Neuron (in vitro differentiated cells): ENCODE measurements at regions not wholly inside any gene's neighbourhood (a gene's known extent, or its start where the extent isn't known, plus 50 kb on each side); places are given as distances from the start of the nearest gene placed in this dataset.

Experiments used
- H2AFZ ChIP-seq: one replicate; pipeline ENCODE4 v1.6.1; 2013; ENCODE audit warnings: low read depth, mild to moderate bottlenecking, inconsistent platforms, low read length, moderate library complexity
- H3K27me3 ChIP-seq: one replicate; pipeline ENCODE4 v1.6.1; 2013; ENCODE audit warnings: low read length; ENCODE audit not compliant: insufficient read depth
- H3K36me3 ChIP-seq: one replicate; pipeline ENCODE4 v1.6.1; 2013; ENCODE audit warnings: low read length; ENCODE audit not compliant: insufficient read depth
- H3K4me1 ChIP-seq: one replicate; pipeline ENCODE4 v1.6.1; 2013; ENCODE audit warnings: low read length; ENCODE audit not compliant: insufficient read depth
- H3K4me3 ChIP-seq: 2 replicates; pipeline ENCODE4 v1.5.1; 2013; ENCODE audit warnings: mild to moderate bottlenecking, low read length, moderate library complexity
- H3K9me3 ChIP-seq: one replicate; pipeline ENCODE4 v1.6.1; 2013; ENCODE audit warnings: low read length

- H3K9me3 ChIP-seq: no peaks in the 10 kb centered on the region
- no peaks in the 10 kb centered on the region for H3K27me3 ChIP-seq
- no peak overlapping the region for H3K4me3 ChIP-seq
- no peaks in the 10 kb centered on the region for H3K36me3 ChIP-seq
- no peak overlapping the region for H2AFZ ChIP-seq
- peaks cover 5% of the 10 kb centered on the region for H3K4me1 ChIP-seq
These were observed 156.0 kb downstream of the KATNAL1 start for GRCh38 chr13:30151388-30151787.

- Histone ChIP-seq H3K9me3 (no peaks in the 10 kb centered on the region), H3K4me3 (no peak overlapping the region), H3K27me3 (no peaks in the 10 kb centered on the region), H3K4me1 (peaks cover 5% of the 10 kb centered on the region), H2AFZ (no peak overlapping the region), H3K36me3 (no peaks in the 10 kb centered on the region)
These were observed 158.1 kb downstream of the KATNAL1 start for GRCh38 chr13:30149248-30149647.

DNA sequence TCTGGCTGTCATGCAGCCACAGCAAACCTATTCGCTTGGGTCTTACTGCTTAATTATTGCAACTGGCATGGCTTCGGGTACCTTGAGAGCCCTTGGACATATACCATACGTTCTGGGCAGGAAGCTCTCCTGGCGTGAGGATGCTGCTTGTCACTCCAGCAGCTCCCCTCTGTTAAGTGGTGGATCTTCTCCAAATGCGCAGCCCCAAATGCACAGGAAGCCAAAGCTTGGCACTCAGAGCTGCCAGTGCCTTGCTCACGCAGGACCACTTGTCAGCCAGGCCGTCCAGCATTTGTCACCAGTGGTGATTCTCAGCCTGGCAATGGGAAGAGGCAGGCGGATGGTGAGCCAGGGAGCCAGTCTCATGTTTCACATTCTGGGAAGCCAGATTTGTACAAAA lies 158.6 kb downstream of the KATNAL1 start:
- no peaks in the 10 kb centered on the region for H3K27me3 ChIP-seq
- H3K36me3 ChIP-seq: no peaks in the 10 kb centered on the region
- no peaks in the 10 kb centered on the region for H3K9me3 ChIP-seq
- H3K4me3 ChIP-seq: no peak overlapping the region
- H2AFZ ChIP-seq: no peak overlapping the region
- peaks cover 3% of the 10 kb centered on the region for H3K4me1 ChIP-seq

- Histone ChIP-seq H3K36me3 (no peaks in the 10 kb centered on the region), H3K27me3 (no peaks in the 10 kb centered on the region)
These were observed 159.1 kb downstream of the KATNAL1 start for GRCh38 chr13:30148171-30148754.

DNA sequence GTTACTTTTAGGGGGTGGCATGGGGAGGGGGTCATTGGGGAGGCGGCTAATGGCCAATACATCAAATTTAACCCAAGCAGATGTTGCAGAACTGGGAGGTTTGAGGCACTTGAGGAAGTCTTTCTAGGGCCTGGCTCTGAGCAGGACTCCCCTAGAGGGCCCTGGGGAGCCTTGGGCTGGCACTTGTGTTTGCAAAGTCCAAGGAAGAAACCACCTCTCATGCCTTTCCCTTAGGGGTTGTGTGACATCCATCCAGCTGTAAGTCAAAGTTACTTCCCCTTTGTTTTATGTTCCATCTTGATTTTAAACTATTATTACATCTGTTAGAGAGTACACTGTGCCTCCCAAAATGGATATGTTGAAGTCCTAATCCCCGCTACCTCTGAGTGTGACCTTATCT lies 159.9 kb downstream of the KATNAL1 start:
- H3K4me3 ChIP-seq: no peak overlapping the region
- H3K27me3 ChIP-seq: no peaks in the 10 kb centered on the region
- H2AFZ ChIP-seq: no peak overlapping the region
- no peaks in the 10 kb centered on the region for H3K36me3 ChIP-seq
- peaks cover 5% of the 10 kb centered on the region for H3K4me1 ChIP-seq
- H3K9me3 ChIP-seq: no peaks in the 10 kb centered on the region

More at GRCh38 chr13:30148171-30148754, 159.1 kb downstream of the KATNAL1 start:
- Histone ChIP-seq H3K4me1 (no peaks in the 10 kb centered on the region), H3K9me3 (no peaks in the 10 kb centered on the region), H3K4me3 (no peak overlapping the region), H2AFZ (no peak overlapping the region)

DNA sequence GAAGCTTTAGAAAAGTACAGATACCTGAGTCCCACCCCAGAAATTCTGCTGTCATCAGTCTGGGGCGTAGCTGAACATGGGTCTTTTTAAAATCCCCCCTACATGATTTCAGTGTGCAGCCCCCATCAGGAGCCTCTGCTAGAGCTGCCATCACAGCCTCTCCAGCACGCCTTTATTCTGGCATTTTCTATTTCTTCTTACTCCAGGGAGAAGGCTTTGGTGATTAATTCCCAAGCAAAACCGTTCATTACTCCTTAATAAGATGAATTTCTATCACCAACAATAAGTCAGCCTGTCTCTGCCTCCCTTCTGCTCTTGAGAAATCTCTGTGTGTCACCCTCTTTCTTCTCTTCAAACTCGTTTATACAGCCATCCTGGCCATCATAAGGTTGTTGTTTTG lies 160.3 kb downstream of the KATNAL1 start:
- H3K4me3 ChIP-seq: no peak overlapping the region
- no peaks in the 10 kb centered on the region for H3K9me3 ChIP-seq
- no peak overlapping the region for H2AFZ ChIP-seq
- H3K36me3 ChIP-seq: no peaks in the 10 kb centered on the region
- H3K27me3 ChIP-seq: no peaks in the 10 kb centered on the region
- H3K4me1 ChIP-seq: peaks cover 6% of the 10 kb centered on the region

GRCh38 chr13:30145709-30146367 lies 161.5 kb downstream of the KATNAL1 start:
- Histone ChIP-seq H3K36me3 (no peaks in the 10 kb centered on the region), H3K4me1 (peaks cover 6% of the 10 kb centered on the region), H3K4me3 (no peak overlapping the region), H2AFZ (no peak overlapping the region), H3K9me3 (no peaks in the 10 kb centered on the region), H3K27me3 (no peaks in the 10 kb centered on the region)

DNA sequence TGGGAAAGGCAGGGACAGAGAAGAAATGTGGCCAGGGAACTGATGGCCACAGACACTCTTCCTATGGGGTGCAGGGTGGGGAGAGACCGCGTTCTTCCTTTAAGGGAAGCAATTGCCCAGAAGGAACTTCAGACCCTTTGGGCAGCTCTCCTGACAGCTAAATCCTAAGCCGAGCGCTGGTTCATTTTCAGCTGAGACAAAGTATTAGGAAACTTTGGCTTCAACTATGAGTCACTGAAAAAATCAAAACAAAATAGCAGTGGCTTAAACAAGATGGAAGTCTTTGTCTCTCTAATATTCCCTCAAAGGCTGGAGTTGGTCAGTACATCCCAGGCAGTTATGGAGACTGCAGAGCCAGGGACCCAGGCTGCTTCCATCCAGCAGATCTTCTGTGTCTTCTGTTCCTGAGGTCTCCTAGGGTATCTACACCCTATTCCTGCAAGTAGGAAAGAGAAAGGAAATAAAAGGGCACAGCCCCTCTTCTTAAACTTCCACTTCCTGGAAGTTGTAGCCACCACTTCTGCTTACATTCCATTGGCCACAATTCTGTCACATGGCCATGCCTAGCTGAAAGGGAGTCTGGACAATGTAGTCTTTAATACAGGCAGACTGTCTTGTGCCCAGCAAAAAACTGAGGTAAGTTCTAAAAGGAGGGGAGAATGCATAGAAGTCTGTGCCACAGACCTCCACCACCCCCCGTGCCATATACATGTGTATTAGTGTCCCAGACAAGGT lies 163.5 kb downstream of the KATNAL1 start:
- Histone ChIP-seq H3K4me1 (peaks cover 6% of the 10 kb centered on the region), H3K36me3 (no peaks in the 10 kb centered on the region), H3K9me3 (no peaks in the 10 kb centered on the region), H3K4me3 (no peak overlapping the region), H2AFZ (no peak overlapping the region), H3K27me3 (no peaks in the 10 kb centered on the region)

DNA sequence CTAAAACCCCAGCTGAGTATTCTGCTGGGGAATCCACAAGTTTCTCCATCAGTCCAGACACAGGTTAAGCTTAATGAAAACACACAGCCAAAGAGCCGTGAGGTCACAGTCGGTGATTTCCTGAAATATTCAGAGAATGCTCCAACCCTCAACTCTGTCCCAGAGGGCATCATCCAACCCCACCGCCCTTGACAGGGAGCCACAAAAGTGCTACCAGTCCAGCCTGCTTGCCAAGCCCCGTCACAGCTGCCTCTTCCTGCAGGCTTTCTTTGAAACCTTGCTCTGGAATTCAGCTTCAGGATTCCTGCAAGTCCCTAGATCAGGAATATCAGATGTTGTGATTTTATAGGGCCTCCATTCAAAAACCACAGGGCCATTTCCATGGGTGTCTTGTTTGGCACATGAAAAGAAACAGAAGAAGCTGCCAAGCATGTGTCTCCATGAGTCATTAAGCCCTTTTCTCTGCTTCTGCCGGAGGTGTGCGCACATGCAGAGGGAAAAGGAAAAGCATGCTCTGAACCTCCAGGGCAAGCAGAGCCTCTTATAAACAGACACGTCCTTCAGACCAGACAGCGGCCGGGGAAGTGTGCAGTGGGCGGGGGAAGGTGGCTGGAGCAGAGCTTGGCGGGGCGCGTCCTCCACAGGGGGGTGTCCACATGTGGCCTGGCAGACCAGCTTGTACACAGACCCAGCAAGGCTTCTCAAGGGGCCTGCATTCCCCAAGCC lies 164.7 kb downstream of the KATNAL1 start:
- Histone ChIP-seq H3K4me3 (no peak overlapping the region), H3K9me3 (no peaks in the 10 kb centered on the region), H3K36me3 (no peaks in the 10 kb centered on the region), H3K27me3 (no peaks in the 10 kb centered on the region), H2AFZ (no peak overlapping the region), H3K4me1 (peaks cover 6% of the 10 kb centered on the region)

- H3K9me3 ChIP-seq: no peaks in the 10 kb centered on the region
- peaks cover 6% of the 10 kb centered on the region for H3K4me1 ChIP-seq
- H2AFZ ChIP-seq: no peak overlapping the region
- no peaks in the 10 kb centered on the region for H3K27me3 ChIP-seq
- H3K4me3 ChIP-seq: no peak overlapping the region
- no peaks in the 10 kb centered on the region for H3K36me3 ChIP-seq
These were observed 165.4 kb downstream of the KATNAL1 start for GRCh38 chr13:30141775-30142485.

- Histone ChIP-seq H3K4me1 (peaks cover 6% of the 10 kb centered on the region), H2AFZ (no peak overlapping the region), H3K9me3 (no peaks in the 10 kb centered on the region), H3K4me3 (no peak overlapping the region), H3K27me3 (no peaks in the 10 kb centered on the region), H3K36me3 (no peaks in the 10 kb centered on the region)
These were observed 166.4 kb downstream of the KATNAL1 start for GRCh38 chr13:30140973-30141372.

DNA sequence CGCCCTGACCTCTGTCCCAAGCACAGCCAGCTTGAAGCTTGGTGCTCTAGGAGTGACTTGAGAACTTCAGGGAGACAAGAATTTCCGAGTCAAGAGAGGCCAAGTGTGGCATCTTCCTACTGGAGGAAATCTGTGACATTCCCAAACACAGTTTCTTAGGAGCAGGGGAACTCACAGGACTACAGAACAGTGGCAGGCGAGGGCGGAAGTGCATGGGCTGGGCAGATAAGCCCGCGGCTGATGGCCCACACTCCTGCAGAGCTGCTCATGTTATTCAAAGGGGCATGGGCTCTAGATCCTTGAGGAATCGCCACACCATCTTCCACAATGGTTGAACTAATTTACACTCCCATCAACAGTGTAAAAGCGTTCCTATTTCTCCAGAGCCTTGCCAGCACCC lies 168.8 kb downstream of the KATNAL1 start:
- Histone ChIP-seq H3K36me3 (no peaks in the 10 kb centered on the region), H3K4me1 (peaks cover 15% of the 10 kb centered on the region), H3K4me3 (no peak overlapping the region), H2AFZ (no peak overlapping the region), H3K27me3 (no peaks in the 10 kb centered on the region), H3K9me3 (no peaks in the 10 kb centered on the region)
